GM12865 (cell line): ENCODE measurements at regions not wholly inside any gene's neighbourhood (a gene's known extent, or its start where the extent isn't known, plus 50 kb on each side); places are given as distances from the start of the nearest gene placed in this dataset.

Experiments
- DNase-seq: peaks from one replicate; pipeline ENCODE4 v3.0.0; 2010; ENCODE audit warnings: low read depth
- H3K4me3 ChIP-seq: 2 replicates; pipeline ENCODE4 v1.5.1; 2011; ENCODE audit warnings: mild to moderate bottlenecking, low read depth, low read length, control low read depth
- CTCF ChIP-seq: IDR thresholded peaks from 2 replicates; pipeline ENCODE4 v1.5.1; 2011; ENCODE audit warnings: low read length, control low read depth, low read depth, inconsistent platforms; ENCODE audit not compliant: insufficient read depth; ENCODE audit errors: missing control alignments

- H3K4me3 ChIP-seq = no peak overlapping the region
- no peak for TF ChIP-seq CTCF
- DNase-seq = no peak
These were observed 65.3 kb downstream of the VCPKMT start for GRCh38 chr14:50051106-50051505.

GRCh38 chr14:50051706-50052105 lies 64.7 kb downstream of the VCPKMT start:
- TF ChIP-seq CTCF = no peak
- H3K4me3 ChIP-seq = no peak overlapping the region
- no peak for DNase-seq

GRCh38 chr14:50052517-50052916 lies 63.9 kb downstream of the VCPKMT start:
- TF ChIP-seq CTCF = no peak
- no peak for DNase-seq

GRCh38 chr14:50053935-50054334 lies 62.4 kb downstream of the VCPKMT start:
- no peak for DNase-seq
- no peak overlapping the region for H3K4me3 ChIP-seq
- TF ChIP-seq CTCF = no peak

More at GRCh38 chr14:50052517-50052916, 63.9 kb downstream of the VCPKMT start:
- no peak overlapping the region for H3K4me3 ChIP-seq

- no peak overlapping the region for H3K4me3 ChIP-seq
- no peak for TF ChIP-seq CTCF
- DNase-seq = no peak
These were observed 60.7 kb downstream of the VCPKMT start for GRCh38 chr14:50055461-50056228.

- DNase-seq = no peak
- no peak overlapping the region for H3K4me3 ChIP-seq
- no peak for TF ChIP-seq CTCF
These were observed 59.9 kb downstream of the VCPKMT start for GRCh38 chr14:50056435-50056834.

GRCh38 chr14:50057331-50057730 lies 59.0 kb downstream of the VCPKMT start:
- DNase-seq = no peak
- H3K4me3 ChIP-seq = no peak overlapping the region
- no peak for TF ChIP-seq CTCF
